HepG2 (cell line): ENCODE measurements at regions not wholly inside any gene's neighbourhood (a gene's known extent, or its start where the extent isn't known, plus 50 kb on each side); places are given as distances from the start of the nearest gene placed in this dataset.

ENCODE experiments used
- ATAC-seq: fragments of 200-7000 bp; cut with Tn5 transposase; 3 replicates; pipeline ENCODE4 v1.9.1; 2020; ENCODE audit warnings: mild to moderate bottlenecking, moderate library complexity
- BruUV-seq: library from RNA; stranded (reverse); fragments of 400-500 nt; replicated peaks from 2 replicates; lab custom pipeline; 2021; lab: Mats Ljungman, UMichigan
- CTCF ChIA-PET: fragments of 300-600 bp; formaldehyde crosslinking; extraction: SDS; loops from one replicate; lab custom pipeline; 2021; ENCODE audit warnings: low total read pairs, inconsistent platforms, low intra/inter-chr PET ratio; lab: Yijun Ruan, JAX
- POLR2A ChIA-PET: fragments of 350-600 bp; sonication (Branson Sonifier 250); formaldehyde crosslinking; loops from one replicate; lab custom pipeline; 2020; ENCODE audit warnings: antibody characterized with exemption, inconsistent platforms; lab: Yijun Ruan, JAX
- DNase-seq: peaks from one replicate; pipeline ENCODE4 v3.0.0-alpha.2; 2015; ENCODE audit warnings: low spot score
- FAIRE-seq: peaks from 3 replicates; lab custom pipeline; 2011; peaks lifted over from hg19 to GRCh38; lab: Jason Lieb, UNC
- H2AFZ ChIP-seq: one replicate; pipeline ENCODE4 v1.6.1; 2011; ENCODE audit warnings: low read length, inconsistent platforms
- H3K27ac ChIP-seq: fragments of 300-600 bp; 3 replicates; pipeline ENCODE4 v1.8.0; 2011; ENCODE audit warnings: mixed run types, mild to moderate bottlenecking, mixed read lengths, low read length, inconsistent platforms; ENCODE audit not compliant: insufficient read depth; ENCODE audit errors: extremely low read length
- H3K27me3 ChIP-seq, 2 experiments: fragments of 200-600 bp in 1 of 2; 2 replicates in 1 of 2; 3 replicates in 1 of 2; pipeline versions ENCODE4 v1.6.0 to v1.8.0; 2011; ENCODE audit warnings: low read length in 2 of 2, mild to moderate bottlenecking in 2 of 2, moderate library complexity in 2 of 2, inconsistent platforms in 1 of 2; ENCODE audit not compliant: insufficient read depth in 2 of 2, control insufficient read depth in 1 of 2
- H3K36me3 ChIP-seq, 2 experiments: fragments of 200-600 bp in 1 of 2; replicated peaks in 1 of 2; 2 replicates in 1 of 2; 3 replicates in 1 of 2; pipeline versions ENCODE4 v1.5.1 to v1.8.0; 2011; ENCODE audit warnings: low read length in 2 of 2, inconsistent platforms in 1 of 2; ENCODE audit not compliant: insufficient read depth in 2 of 2, control insufficient read depth in 1 of 2
- H3K4me1 ChIP-seq: 2 replicates; pipeline ENCODE4 v1.5.1; 2012; ENCODE audit warnings: low read length, inconsistent platforms; ENCODE audit not compliant: insufficient read depth
- H3K4me2 ChIP-seq: 2 replicates; pipeline ENCODE4 v1.6.0; 2011; ENCODE audit warnings: low read depth, low read length, inconsistent platforms
- H3K4me3 ChIP-seq, 3 experiments: fragments of 200-600 bp in 1 of 3; sonication (generic), shearing (Covaris generic) in 1 of 3; replicated peaks in 1 of 3; 2 replicates each; pipeline ENCODE4 v1.5.1; 2011 to 2016; ENCODE audit warnings: low read length in 3 of 3, inconsistent platforms in 2 of 3, low read depth in 2 of 3, mild to moderate bottlenecking in 2 of 3, control low read depth in 1 of 3, mixed read lengths in 1 of 3; ENCODE audit not compliant: insufficient read depth in 1 of 3
- H3K79me2 ChIP-seq: one replicate; pipeline ENCODE4 v1.6.1; 2011; ENCODE audit warnings: low read length, inconsistent platforms; ENCODE audit not compliant: insufficient read depth
- H3K9ac ChIP-seq: 2 replicates; pipeline ENCODE4 v1.6.0; 2011; ENCODE audit warnings: mild to moderate bottlenecking, low read depth, low read length, inconsistent platforms; ENCODE audit not compliant: insufficient read depth
- H3K9me3 ChIP-seq: 2 replicates; pipeline ENCODE4 v1.5.1; 2012; ENCODE audit warnings: mild to moderate bottlenecking, low read length
- H4K20me1 ChIP-seq: 2 replicates; pipeline ENCODE4 v1.6.0; 2011; ENCODE audit warnings: inconsistent platforms, mild to moderate bottlenecking, low read length, moderate library complexity; ENCODE audit not compliant: insufficient read depth
- CHD2 ChIP-seq: IDR thresholded peaks from 2 replicates; pipeline ENCODE4 v1.6.1; 2011; ENCODE audit warnings: low read depth, low read length, improper control_type of control experiment
- MYNN ChIP-seq: sonication (generic); formaldehyde crosslinking; IDR thresholded peaks from 2 replicates; pipeline ENCODE4 v1.4.0; 2020; ENCODE audit warnings: mild to moderate bottlenecking, low read depth, missing genetic modification reagents
- RAD21 ChIP-seq: fragments of 450-650 bp; formaldehyde crosslinking; IDR thresholded peaks from 2 replicates; pipeline ENCODE4 v1.5.0; 2020; ENCODE audit warnings: mild to moderate bottlenecking
- RARG ChIP-seq: sonication (generic); formaldehyde crosslinking; IDR thresholded peaks from 2 replicates; pipeline ENCODE4 v1.4.0; 2020; ENCODE audit warnings: low read depth, mild to moderate bottlenecking, missing genetic modification reagents
- SALL2 ChIP-seq: sonication (generic); formaldehyde crosslinking; IDR thresholded peaks from 2 replicates; pipeline ENCODE4 v1.8.1; 2023; ENCODE audit warnings: mild to moderate bottlenecking, missing genetic modification reagents, inconsistent platforms
- ZC3H13 ChIP-seq: sonication (generic); formaldehyde crosslinking; IDR thresholded peaks from 2 replicates; pipeline ENCODE4 v1.8.1; 2023; ENCODE audit warnings: mild to moderate bottlenecking, missing genetic modification reagents, moderate library complexity
- ZMAT3 ChIP-seq: sonication (generic); formaldehyde crosslinking; conservative IDR thresholded peaks from 2 replicates; pipeline ENCODE4 v1.7.0; 2021; ENCODE audit warnings: missing genetic modification reagents
- ZMYM2 ChIP-seq: sonication (generic); formaldehyde crosslinking; IDR thresholded peaks from 2 replicates; pipeline ENCODE4 v1.8.0; 2022; ENCODE audit warnings: mild to moderate bottlenecking, missing genetic modification reagents
- ZNF589 ChIP-seq: sonication (generic); formaldehyde crosslinking; conservative IDR thresholded peaks from 2 replicates; pipeline ENCODE4 v1.8.0; 2022; ENCODE audit warnings: mild to moderate bottlenecking, moderate library complexity, missing genetic modification reagents
- ZNF670 ChIP-seq: sonication (generic); formaldehyde crosslinking; IDR thresholded peaks from 2 replicates; pipeline ENCODE4 v1.8.0; 2022; ENCODE audit warnings: mild to moderate bottlenecking, missing genetic modification reagents, borderline replicate concordance
- WGBS: methylation state at CpG from one replicate; pipeline ENCODE4 v1.1.6; 2017; ENCODE audit warnings: low lambda C conversion rate; 5-methylcytosine and 5-hydroxymethylcytosine counted together
- in situ Hi-C: cut with HindIII; loops from 2 replicates; pipeline ENCODE4 v1.10.0; 2017; ENCODE audit warnings: low pct_unique_long_range_greater_than_20kb; ENCODE audit not compliant: extremely low pct_ligation_motif_present
- intact Hi-C: fragments of 100-400 bp; cut with micrococcal nuclease; formaldehyde crosslinking; loops from one replicate; pipeline ENCODE4 v1.10.0; 2022; ENCODE audit not compliant: unreplicated experiment
- TF ChIP-seq, protein P1 (sequence below): sonication (generic); formaldehyde crosslinking; IDR thresholded peaks from 2 replicates; pipeline ENCODE4 v1.9.0; 2021; ENCODE audit warnings: mild to moderate bottlenecking, missing genetic modification reagents

- 11% methylated on average over 1 of the region's 1 CpG for WGBS
- Histone ChIP-seq H3K9ac (no peak overlapping the region), H3K4me2 (no peak overlapping the region), H3K9me3 (no peaks in the 10 kb centered on the region), H3K36me3 (no peaks in the 10 kb centered on the region), H4K20me1 (no peaks in the 10 kb centered on the region), H2AFZ (no peak overlapping the region), H3K4me1 (no peaks in the 10 kb centered on the region), H3K79me2 (no peaks in the 10 kb centered on the region), H3K27ac (no peak overlapping the region), H3K27me3 (no peaks in the 10 kb centered on the region), H3K4me3 (no peak overlapping the region)
- TF ChIP-seq RARG (CRISPR knock-in tag) (no peak), SALL2 (CRISPR knock-in tag) (no peak), RAD21 (CRISPR knock-in tag) (no peak), CHD2 (no peak), ZMYM2 (CRISPR knock-in tag) (no peak), ZNF670 (no peak), ZC3H13 (CRISPR knock-in tag) (no peak), ZNF589 (CRISPR knock-in tag) (no peak), MYNN (CRISPR knock-in tag) (no peak), ZMAT3 (CRISPR knock-in tag) (no peak)
- TF ChIP-seq, protein P1, sequence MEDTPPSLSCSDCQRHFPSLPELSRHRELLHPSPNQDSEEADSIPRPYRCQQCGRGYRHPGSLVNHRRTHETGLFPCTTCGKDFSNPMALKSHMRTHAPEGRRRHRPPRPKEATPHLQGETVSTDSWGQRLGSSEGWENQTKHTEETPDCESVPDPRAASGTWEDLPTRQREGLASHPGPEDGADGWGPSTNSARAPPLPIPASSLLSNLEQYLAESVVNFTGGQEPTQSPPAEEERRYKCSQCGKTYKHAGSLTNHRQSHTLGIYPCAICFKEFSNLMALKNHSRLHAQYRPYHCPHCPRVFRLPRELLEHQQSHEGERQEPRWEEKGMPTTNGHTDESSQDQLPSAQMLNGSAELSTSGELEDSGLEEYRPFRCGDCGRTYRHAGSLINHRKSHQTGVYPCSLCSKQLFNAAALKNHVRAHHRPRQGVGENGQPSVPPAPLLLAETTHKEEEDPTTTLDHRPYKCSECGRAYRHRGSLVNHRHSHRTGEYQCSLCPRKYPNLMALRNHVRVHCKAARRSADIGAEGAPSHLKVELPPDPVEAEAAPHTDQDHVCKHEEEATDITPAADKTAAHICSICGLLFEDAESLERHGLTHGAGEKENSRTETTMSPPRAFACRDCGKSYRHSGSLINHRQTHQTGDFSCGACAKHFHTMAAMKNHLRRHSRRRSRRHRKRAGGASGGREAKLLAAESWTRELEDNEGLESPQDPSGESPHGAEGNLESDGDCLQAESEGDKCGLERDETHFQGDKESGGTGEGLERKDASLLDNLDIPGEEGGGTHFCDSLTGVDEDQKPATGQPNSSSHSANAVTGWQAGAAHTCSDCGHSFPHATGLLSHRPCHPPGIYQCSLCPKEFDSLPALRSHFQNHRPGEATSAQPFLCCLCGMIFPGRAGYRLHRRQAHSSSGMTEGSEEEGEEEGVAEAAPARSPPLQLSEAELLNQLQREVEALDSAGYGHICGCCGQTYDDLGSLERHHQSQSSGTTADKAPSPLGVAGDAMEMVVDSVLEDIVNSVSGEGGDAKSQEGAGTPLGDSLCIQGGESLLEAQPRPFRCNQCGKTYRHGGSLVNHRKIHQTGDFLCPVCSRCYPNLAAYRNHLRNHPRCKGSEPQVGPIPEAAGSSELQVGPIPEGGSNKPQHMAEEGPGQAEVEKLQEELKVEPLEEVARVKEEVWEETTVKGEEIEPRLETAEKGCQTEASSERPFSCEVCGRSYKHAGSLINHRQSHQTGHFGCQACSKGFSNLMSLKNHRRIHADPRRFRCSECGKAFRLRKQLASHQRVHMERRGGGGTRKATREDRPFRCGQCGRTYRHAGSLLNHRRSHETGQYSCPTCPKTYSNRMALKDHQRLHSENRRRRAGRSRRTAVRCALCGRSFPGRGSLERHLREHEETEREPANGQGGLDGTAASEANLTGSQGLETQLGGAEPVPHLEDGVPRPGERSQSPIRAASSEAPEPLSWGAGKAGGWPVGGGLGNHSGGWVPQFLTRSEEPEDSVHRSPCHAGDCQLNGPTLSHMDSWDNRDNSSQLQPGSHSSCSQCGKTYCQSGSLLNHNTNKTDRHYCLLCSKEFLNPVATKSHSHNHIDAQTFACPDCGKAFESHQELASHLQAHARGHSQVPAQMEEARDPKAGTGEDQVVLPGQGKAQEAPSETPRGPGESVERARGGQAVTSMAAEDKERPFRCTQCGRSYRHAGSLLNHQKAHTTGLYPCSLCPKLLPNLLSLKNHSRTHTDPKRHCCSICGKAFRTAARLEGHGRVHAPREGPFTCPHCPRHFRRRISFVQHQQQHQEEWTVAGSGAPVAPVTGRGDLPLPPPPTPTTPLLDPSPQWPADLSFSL (CRISPR knock-in tag) = no peak
- no peak for DNase-seq
- in situ Hi-C loops (no loop called here), intact Hi-C loops (no loop called here)
- no peak for FAIRE-seq
- ATAC-seq = no peak
- no TSS peak for BruUV-seq
- ChIA-PET CTCF (no interaction called here), POLR2A (no interaction called here)
These were observed 711.9 kb upstream of the FRG1 start for GRCh38 chr4:189228726-189229125.
